Uterus (tissue), 3 donors: ENCODE measurements at regions not wholly inside any gene's neighbourhood (a gene's known extent, or its start where the extent isn't known, plus 50 kb on each side); places are given as distances from the start of the nearest gene placed in this dataset.

Source experiments
- DNase-seq, 2 donors: peaks; one replicate each; pipeline ENCODE4 v3.0.0-alpha.2; 2019 to 2020
- H3K27ac ChIP-seq, 2 donors: fragments of 200-600 bp; sonication (generic); 1 replicate in 1 of 2; 2 replicates in 1 of 2; pipeline ENCODE4 v1.5.1; 2016 to 2018
- H3K27me3 ChIP-seq, 2 donors: fragments of 200-600 bp; sonication (generic); one replicate each; pipeline ENCODE4 v1.5.1; 2018 to 2019; ENCODE audit warnings: control low read depth in 1 of 2
- H3K36me3 ChIP-seq, 2 donors: fragments of 200-600 bp; sonication (generic); one replicate each; pipeline ENCODE4 v1.5.1; 2019; ENCODE audit warnings: control low read depth in 1 of 2
- H3K4me1 ChIP-seq, 2 donors: fragments of 200-600 bp; sonication (generic); one replicate each; pipeline ENCODE4 v1.5.1; 2018 to 2019; ENCODE audit warnings: control low read depth in 1 of 2
- H3K4me3 ChIP-seq, 2 donors: fragments of 200-600 bp; sonication (generic); 1 replicate in 1 of 2; 2 replicates in 1 of 2; pipeline ENCODE4 v1.5.1; 2018 to 2019; ENCODE audit warnings: mild to moderate bottlenecking in 1 of 2
- H3K9me3 ChIP-seq, 2 donors: fragments of 200-600 bp; sonication (generic); one replicate each; pipeline ENCODE4 v1.5.1; 2019; ENCODE audit warnings: control low read depth in 1 of 2
- POLR2A ChIP-seq, 2 donors: fragments of 450-650 bp; IDR thresholded peaks; one replicate each; pipeline ENCODE4 v1.6.1; 2016; ENCODE audit warnings: antibody characterized with exemption in 2 of 2, mild to moderate bottlenecking in 1 of 2, moderate library complexity in 1 of 2
- intact Hi-C: fragments of 100-400 bp; cut with DNase I; formaldehyde crosslinking; loops from one replicate; pipeline ENCODE4 v1.15.1; 2023; ENCODE audit warnings: low total_unique reads
- TF ChIP-seq, protein P1 (sequence below), 4 experiments: fragments of 200-600 bp in 2 of 4; fragments of 450-650 bp in 2 of 4; sonication (generic) in 2 of 4; IDR thresholded peaks; one replicate each; pipeline ENCODE4 v1.5.1; 2016 to 2019; ENCODE audit warnings: antibody characterized with exemption in 4 of 4, mild to moderate bottlenecking in 2 of 4, moderate library complexity in 1 of 4
- donor health status: DM: yes; HTN: yes; CAD: no.

- Histone ChIP-seq H3K27ac (no peak overlapping the region), H3K4me3 (no peak overlapping the region), H3K9me3 (no peaks in the 10 kb centered on the region), H3K27me3 (peaks cover 0 to 1% of the 10 kb centered on the region in 2 donors), H3K4me1 (no peaks in the 10 kb centered on the region), H3K36me3 (no peaks in the 10 kb centered on the region)
- TF ChIP-seq, protein P1, sequence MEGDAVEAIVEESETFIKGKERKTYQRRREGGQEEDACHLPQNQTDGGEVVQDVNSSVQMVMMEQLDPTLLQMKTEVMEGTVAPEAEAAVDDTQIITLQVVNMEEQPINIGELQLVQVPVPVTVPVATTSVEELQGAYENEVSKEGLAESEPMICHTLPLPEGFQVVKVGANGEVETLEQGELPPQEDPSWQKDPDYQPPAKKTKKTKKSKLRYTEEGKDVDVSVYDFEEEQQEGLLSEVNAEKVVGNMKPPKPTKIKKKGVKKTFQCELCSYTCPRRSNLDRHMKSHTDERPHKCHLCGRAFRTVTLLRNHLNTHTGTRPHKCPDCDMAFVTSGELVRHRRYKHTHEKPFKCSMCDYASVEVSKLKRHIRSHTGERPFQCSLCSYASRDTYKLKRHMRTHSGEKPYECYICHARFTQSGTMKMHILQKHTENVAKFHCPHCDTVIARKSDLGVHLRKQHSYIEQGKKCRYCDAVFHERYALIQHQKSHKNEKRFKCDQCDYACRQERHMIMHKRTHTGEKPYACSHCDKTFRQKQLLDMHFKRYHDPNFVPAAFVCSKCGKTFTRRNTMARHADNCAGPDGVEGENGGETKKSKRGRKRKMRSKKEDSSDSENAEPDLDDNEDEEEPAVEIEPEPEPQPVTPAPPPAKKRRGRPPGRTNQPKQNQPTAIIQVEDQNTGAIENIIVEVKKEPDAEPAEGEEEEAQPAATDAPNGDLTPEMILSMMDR (IDR thresholded peaks at IDR 0.05): no peak
- TF ChIP-seq POLR2A (IDR thresholded peaks at IDR 0.05): no peak
- intact Hi-C loops: no loop called here
- DNase-seq: no peak
Measured at GRCh38 chr17:53033297-53033696, 789.4 kb upstream of the KIF2B start.

- intact Hi-C loops: no loop called here
- H3K4me3 ChIP-seq: no peak overlapping the region
- TF ChIP-seq POLR2A (IDR thresholded peaks at IDR 0.05): no peak
- no peak for DNase-seq
- H3K4me1 ChIP-seq: no peaks in the 10 kb centered on the region
- no peaks in the 10 kb centered on the region for H3K27me3 ChIP-seq
- H3K36me3 ChIP-seq: no peaks in the 10 kb centered on the region
- H3K9me3 ChIP-seq: no peaks in the 10 kb centered on the region
- no peak overlapping the region for H3K27ac ChIP-seq
Measured at GRCh38 chr17:53032861-53033271, 789.9 kb upstream of the KIF2B start.

GRCh38 chr17:53017227-53017626 is 805.5 kb upstream of the KIF2B start:
- intact Hi-C loops: no loop called here
- DNase-seq: no peak
- Histone ChIP-seq H3K4me1 (no peaks in the 10 kb centered on the region), H3K4me3 (no peak overlapping the region), H3K9me3 (no peaks in the 10 kb centered on the region), H3K36me3 (no peaks in the 10 kb centered on the region), H3K27ac (no peak overlapping the region), H3K27me3 (no peaks in the 10 kb centered on the region)
- TF ChIP-seq, protein P1 (IDR thresholded peaks at IDR 0.05): no peak
- no peak for TF ChIP-seq POLR2A (IDR thresholded peaks at IDR 0.05)

- no peaks in the 10 kb centered on the region for H3K36me3 ChIP-seq
- no peak for DNase-seq
- H3K27me3 ChIP-seq: no peaks in the 10 kb centered on the region
- no peak for TF ChIP-seq POLR2A (IDR thresholded peaks at IDR 0.05)
- TF ChIP-seq, protein P1 (IDR thresholded peaks at IDR 0.05): no peak
- H3K4me1 ChIP-seq: no peaks in the 10 kb centered on the region
- intact Hi-C loops: no loop called here
- H3K9me3 ChIP-seq: no peaks in the 10 kb centered on the region
- no peak overlapping the region for H3K27ac ChIP-seq
- no peak overlapping the region for H3K4me3 ChIP-seq
Measured at GRCh38 chr17:53016085-53016484, 806.6 kb upstream of the KIF2B start.

- no peaks in the 10 kb centered on the region for H3K36me3 ChIP-seq
- no peaks in the 10 kb centered on the region for H3K27me3 ChIP-seq
- intact Hi-C loops: no loop called here
- TF ChIP-seq, protein P1 (IDR thresholded peaks at IDR 0.05): no peak
- no peak for TF ChIP-seq POLR2A (IDR thresholded peaks at IDR 0.05)
- H3K4me3 ChIP-seq: no peak overlapping the region
- H3K4me1 ChIP-seq: no peaks in the 10 kb centered on the region
- no peak for DNase-seq
- no peak overlapping the region for H3K27ac ChIP-seq
- H3K9me3 ChIP-seq: no peaks in the 10 kb centered on the region
Measured at GRCh38 chr17:53012364-53012763, 810.4 kb upstream of the KIF2B start.

- TF ChIP-seq, protein P1 (IDR thresholded peaks at IDR 0.05): no peak
- no peak for TF ChIP-seq POLR2A (IDR thresholded peaks at IDR 0.05)
- H3K36me3 ChIP-seq: no peaks in the 10 kb centered on the region
- H3K4me1 ChIP-seq: no peaks in the 10 kb centered on the region
- no peak for DNase-seq
- intact Hi-C loops: no loop called here
- no peak overlapping the region for H3K27ac ChIP-seq
- no peaks in the 10 kb centered on the region for H3K27me3 ChIP-seq
- no peak overlapping the region for H3K4me3 ChIP-seq
- H3K9me3 ChIP-seq: no peaks in the 10 kb centered on the region
Measured at GRCh38 chr17:53006006-53006405, 816.7 kb upstream of the KIF2B start.
